GM18502 (cell line): ENCODE measurements at regions not wholly inside any gene's neighbourhood (a gene's known extent, or its start where the extent isn't known, plus 50 kb on each side); places are given as distances from the start of the nearest gene placed in this dataset.

Experiments
- ATAC-seq: cut with Tn5 transposase; IDR thresholded peaks from one replicate; pipeline ENCODE4 v1.9.1; 2021; ENCODE audit warnings: mild to moderate bottlenecking; ENCODE audit not compliant: unreplicated experiment, poor library complexity

DNA sequence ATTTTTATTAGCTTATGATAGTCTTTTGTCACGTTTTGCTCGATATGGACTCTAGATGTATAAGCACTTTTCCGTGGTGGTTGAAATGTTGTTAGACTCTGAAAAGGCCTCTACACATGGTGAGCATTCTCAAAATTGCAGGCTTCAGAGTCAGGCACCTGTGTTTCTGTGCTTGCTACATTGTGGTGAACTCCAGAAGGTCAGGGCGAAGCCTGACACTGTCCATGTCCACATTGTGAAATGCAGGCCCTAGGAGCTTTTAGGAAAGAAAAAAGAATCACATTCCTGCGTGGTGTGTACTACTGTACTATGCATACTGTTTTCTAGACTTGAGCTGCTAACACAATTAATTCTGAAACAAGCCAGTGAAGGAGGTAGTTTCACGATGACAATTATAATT is 86.3 kb downstream of the HS3ST1 start:
- no peak for ATAC-seq

DNA sequence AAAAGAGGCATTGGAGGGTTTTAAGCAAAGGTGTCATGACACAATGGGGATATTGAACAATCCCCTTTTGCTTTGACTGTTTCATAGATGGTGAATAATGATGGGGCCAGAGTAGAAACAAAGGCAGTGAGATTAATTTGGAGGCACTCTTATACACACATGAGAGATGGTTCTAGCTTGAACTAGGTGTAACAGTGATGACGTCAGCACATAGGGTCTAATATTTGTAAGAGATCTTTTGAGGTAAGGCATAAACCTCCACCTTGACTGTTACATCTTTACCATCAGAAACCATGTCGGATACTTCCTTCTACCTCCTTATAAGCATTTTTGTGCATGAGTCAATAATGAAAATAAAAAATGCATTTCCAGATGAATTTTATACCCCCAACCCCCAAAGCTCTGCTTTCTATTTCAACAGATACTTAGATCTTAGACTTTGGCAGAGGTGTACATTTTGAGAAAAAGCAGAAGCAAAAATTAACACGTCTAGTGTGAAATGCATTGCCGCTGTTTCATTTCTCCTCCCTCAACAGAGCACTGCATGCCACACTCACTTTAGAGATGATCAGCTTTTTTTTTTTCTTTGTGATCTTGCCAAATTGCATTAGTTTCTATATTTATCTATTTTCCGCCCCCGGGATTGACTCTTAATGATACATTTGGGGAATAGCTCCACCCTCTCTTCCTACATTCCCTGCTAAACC is 87.2 kb downstream of the HS3ST1 start:
- ATAC-seq = peak; percentile 53

- ATAC-seq = no peak
These were observed 89.5 kb downstream of the HS3ST1 start for GRCh38 chr4:11338956-11339782.

DNA sequence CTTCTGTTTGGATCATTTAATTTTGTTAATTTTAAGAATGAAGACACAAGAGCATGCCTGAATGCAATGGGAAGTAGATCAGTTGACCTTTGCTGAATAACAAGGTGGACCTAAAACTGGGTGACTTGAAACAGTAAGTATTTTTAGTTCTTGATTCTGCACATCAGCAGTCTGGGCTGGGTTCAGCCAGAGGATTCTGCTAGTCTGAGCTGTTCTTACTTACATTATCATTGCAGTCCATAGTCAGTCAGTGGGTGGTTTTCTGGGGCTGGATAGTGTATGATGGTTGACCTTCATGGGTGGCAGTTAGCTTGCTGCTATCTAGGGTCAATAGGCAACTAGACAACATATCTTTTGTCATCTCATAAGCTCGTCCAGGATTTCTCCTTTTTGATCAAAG is 91.4 kb downstream of the HS3ST1 start:
- ATAC-seq = no peak

DNA sequence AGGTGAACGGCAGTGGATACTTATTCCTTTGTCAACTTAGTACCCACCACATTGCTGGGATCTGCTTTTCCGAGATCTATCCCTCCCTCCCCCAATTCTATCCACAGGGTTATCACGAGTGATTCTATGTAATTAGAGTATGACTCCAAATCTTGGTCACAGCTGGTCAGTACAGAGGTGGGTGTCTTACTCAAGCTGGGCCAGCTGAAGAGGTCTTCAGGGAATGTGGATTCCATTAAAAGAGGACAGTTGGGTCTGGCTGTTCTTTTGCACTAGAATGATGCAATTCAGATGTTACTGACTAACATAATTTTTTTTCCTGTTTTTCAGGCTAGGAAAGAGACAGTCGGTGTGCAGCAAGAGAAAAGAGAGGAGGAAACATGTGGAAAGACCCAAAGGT is 92.3 kb downstream of the HS3ST1 start:
- ATAC-seq = no peak

- ATAC-seq = no peak
These were observed 93.8 kb downstream of the HS3ST1 start for GRCh38 chr4:11334887-11335286.

DNA sequence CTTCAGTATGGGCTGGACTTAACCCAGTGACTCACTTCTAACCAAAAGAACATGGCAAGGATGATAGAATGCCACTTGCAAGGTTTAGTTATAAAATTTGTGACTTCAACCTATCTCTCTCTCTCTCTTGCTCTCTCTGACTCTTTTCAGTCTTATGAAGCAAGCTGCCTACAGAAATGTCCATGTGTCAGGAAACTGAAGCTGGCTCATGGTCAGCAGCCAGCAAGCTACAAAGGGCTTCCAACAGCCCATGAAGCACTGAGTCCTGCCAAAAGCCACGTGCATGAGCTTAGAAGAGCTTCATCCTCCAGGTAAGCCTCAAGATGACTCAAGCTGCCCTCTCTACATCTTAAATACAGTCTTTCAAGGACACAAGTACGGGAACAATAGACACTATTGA is 100.3 kb downstream of the HS3ST1 start:
- ATAC-seq = no peak

DNA sequence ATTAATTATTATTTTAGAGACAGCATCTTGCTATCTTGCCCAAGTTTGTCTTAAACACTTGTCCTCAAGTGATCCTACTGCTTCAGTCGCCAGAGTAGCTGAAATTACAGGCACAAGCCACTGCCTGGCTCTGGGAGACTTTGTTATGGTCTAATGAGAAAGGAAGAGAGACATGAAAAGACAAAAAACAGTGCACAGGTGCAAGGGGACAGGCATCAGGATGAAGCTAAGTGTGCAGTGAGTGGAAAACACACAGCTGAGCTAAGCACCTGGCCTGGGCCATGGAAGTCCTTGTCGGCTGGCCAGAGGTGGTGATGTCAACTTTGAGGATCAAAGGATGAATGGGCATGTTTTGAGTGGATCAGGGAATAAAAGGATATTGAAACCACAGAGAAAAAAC is 102.7 kb downstream of the HS3ST1 start:
- ATAC-seq = no peak

- no peak for ATAC-seq
These were observed 104.9 kb downstream of the HS3ST1 start for GRCh38 chr4:11323771-11324170.

DNA sequence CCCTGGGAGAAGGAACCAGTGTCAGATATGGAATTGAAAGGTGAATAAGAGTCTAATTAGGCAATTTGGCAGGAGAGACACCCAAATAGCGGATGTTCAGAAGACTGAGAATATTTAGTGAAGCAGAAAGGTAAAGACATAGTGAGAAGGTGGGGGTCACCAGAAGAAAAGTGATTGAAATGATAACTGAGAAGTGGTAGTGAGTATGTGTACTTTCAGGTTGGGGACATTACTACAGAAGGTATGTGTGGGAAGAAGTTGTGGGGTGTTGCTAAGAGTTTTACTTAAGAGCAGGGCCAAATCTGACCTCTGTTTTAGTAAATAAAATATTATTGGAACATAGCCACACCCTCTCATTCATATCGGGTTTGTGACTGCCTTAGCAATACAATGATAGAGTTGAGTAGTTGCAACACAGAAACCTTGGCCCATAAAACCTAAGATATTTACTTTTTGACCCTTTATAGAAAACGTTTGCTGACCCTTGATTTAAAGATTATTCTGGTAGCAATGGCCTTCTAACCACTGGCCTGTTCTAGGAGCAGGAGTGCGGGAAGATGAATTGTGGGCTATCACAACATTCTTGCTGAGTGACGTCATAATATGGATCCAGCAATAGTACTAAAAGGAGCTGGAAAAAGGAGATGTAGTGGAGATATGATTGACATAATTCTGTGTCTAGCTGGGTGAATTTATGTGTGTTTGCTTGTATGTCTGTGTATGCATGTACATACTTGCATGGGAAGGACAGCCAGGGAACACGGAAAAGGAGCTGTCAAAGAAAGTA is 115.3 kb downstream of the HS3ST1 start:
- no peak for ATAC-seq

- ATAC-seq = no peak
These were observed 116.3 kb downstream of the HS3ST1 start for GRCh38 chr4:11312389-11312788.

DNA sequence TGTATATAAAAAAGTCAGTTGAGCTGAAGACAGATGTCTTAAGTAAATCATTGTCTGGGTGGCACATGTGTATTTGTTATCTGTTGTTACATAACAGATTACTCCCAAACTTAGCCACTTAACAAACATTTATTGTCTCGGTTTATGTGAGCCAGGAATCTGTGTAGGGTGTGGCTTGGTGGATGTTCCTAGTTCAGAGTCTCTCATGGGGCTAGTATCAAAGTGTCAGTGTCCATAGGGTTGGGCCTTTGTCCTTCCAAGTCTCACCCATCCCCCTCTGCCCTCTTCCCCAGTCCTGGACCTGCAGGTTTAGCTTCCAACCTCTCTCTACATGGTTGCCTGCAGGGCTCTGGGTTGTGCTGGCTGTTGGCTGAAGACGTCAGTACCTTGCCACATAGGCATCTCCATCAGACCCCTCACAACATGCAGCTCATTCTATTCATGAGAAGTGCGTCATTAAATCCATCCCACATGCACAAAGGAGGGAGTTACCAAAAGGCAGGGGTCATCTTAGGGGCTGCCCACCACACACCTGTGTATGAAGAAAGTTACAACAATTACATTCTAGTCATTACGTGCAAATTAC is 127.5 kb downstream of the HS3ST1 start:
- ATAC-seq = no peak

DNA sequence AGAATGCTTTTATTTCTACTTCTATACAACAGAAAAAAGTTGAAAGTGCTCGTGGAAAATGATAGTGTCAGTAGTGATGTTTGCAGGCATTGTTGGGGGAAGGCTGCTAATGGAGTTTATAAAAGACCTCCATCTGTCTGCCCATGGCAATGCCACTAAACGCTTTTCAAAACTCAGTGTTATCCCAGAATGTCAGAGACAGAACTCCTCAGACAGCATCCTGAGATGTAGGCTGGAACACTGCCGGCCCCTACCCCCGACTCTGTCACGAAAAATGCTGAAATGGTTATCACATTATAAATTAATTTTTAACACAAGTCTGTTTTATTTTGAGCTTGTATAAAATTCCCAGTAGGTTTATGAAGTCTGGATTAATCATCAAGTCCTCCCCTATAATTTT is 128.9 kb downstream of the HS3ST1 start:
- ATAC-seq = no peak

DNA sequence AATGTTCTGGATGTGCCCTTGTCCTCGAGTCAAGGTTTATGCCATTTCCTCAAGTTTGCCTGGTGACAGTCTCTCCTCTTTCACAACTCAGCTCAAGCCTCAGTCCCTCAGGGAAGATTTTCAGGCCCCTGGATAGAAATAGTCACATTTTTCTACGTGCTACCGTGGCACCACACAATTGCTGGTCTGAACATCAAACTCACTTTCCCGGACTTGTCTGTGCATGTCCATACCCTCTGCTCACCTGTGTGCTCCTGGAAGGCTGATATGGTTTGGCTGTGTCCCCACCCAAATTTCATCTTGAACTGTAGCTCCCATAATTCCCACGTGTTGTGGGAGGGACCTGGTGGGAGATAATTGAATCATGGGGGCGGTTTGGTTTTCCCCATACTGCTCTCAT is 129.7 kb downstream of the HS3ST1 start:
- ATAC-seq = no peak

DNA sequence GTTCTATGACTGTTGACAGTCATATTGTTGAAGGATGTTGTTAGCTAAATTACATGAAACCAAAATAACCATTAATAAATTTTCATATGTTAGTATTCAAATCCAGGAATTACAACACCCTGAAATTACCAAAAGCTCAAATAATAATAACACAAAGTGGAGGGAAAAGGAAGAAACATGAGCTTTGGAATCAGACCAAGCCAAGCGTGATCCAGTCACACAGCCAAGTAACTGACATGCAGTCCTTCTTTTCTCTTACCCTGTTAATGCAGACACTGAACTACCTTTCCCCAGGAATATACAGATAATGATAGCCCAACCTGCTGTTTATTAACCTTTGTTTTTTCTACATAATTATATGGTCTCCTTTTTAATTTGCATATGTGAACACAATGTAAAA is 130.2 kb downstream of the HS3ST1 start:
- ATAC-seq = no peak

DNA sequence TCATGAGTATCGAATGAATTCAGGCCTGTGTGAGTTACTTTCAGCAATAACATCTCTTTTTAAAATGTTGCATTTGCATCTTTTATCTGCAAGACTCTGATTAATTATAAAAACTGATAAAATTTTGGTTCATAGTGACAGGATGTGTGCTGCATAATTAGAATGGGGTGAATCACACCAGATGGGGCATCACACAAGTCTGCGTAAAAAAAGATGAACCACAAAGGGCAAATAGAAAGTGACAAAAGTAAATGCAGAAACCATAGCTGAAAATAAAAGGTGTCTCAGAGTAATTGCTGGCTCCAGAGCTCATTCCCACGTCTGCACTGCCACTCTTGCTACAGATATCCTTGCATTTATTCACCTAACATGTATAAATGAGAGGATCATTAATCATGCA is 131.1 kb downstream of the HS3ST1 start:
- no peak for ATAC-seq

DNA sequence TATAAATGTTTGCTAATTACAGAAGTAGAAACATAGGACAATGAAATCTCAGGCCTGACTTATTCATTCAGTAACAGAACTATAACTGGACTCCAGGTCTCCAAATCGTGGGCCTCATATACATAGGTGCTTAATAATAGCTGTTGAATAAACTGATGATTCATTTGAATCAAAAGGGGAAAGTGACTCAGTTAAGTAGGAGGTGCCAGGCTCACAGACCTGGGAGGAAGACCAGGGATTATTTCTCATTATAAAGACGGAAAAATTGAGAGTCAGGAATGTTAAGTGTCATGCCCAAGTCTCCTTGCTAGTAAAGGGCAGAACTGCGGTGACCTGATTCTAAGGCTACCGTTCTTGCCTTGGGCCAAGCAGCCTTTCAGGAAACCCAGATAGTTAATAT is 131.5 kb downstream of the HS3ST1 start:
- ATAC-seq = no peak

- ATAC-seq = no peak
These were observed 134.8 kb downstream of the HS3ST1 start for GRCh38 chr4:11293866-11294265.

DNA sequence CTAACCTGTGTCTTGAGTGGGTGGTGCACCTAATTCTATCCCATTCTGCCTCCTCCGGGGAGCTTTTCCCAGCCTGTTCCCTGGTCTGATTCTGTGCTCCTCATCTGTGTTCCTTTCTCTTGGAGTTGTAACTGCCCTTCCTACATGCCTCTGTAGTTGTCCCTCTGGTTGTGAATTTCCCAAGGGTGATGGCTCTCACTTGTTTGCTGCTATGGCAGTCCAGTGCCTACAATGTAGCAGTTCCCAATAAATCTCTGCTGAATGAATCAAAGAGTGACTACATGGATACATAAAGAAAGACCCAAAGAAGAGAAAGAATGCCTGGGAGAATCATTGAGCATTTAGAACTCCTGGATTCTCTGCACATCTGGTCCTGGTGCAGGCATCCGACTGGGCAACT is 141.6 kb downstream of the HS3ST1 start:
- ATAC-seq = no peak

GRCh38 chr4:11286533-11286932 is 142.2 kb downstream of the HS3ST1 start:
- ATAC-seq = no peak

- no peak for ATAC-seq
These were observed 147.0 kb downstream of the HS3ST1 start for GRCh38 chr4:11281720-11282119.
